ENCODE measurements at regions not wholly inside any gene's neighbourhood (a gene's known extent, or its start where the extent isn't known, plus 50 kb on each side); places are given as distances from the start of the nearest gene placed in this dataset.

- DNase-seq (ENCODE audit: low read depth) = no peak
Observed at GRCh38 chr9:116039893-116040292, 113.7 kb upstream of the PAPPA start.

GRCh38 chr9:116042321-116042720 is 111.3 kb upstream of the PAPPA start:
- no peak for DNase-seq (ENCODE audit: low read depth)

- no peak for DNase-seq (ENCODE audit: low read depth)
Observed at GRCh38 chr9:116045083-116045482, 108.5 kb upstream of the PAPPA start.

- DNase-seq (ENCODE audit: low read depth) = no peak
Observed at GRCh38 chr9:116048081-116048480, 105.5 kb upstream of the PAPPA start.

GRCh38 chr9:116049456-116049855 is 104.1 kb upstream of the PAPPA start:
- no peak for DNase-seq (ENCODE audit: low read depth)

- no peak for DNase-seq (ENCODE audit: low read depth)
Observed at GRCh38 chr9:116051528-116051927, 102.1 kb upstream of the PAPPA start.

- DNase-seq (ENCODE audit: low read depth) = no peak
Observed at GRCh38 chr9:116055536-116055935, 98.1 kb upstream of the PAPPA start.

GRCh38 chr9:116057371-116057770 is 96.2 kb upstream of the PAPPA start:
- DNase-seq (ENCODE audit: low read depth) = no peak

- no peak for DNase-seq (ENCODE audit: low read depth)
Observed at GRCh38 chr9:116058421-116058820, 95.2 kb upstream of the PAPPA start.

- no peak for DNase-seq (ENCODE audit: low read depth)
Observed at GRCh38 chr9:116059466-116059865, 94.1 kb upstream of the PAPPA start.

GRCh38 chr9:116060631-116061030 is 93.0 kb upstream of the PAPPA start:
- no peak for DNase-seq (ENCODE audit: low read depth)

GRCh38 chr9:116061546-116062205 is 91.9 kb upstream of the PAPPA start:
- no peak for DNase-seq (ENCODE audit: low read depth)

- no peak for DNase-seq (ENCODE audit: low read depth)
Observed at GRCh38 chr9:116062206-116062550, 91.4 kb upstream of the PAPPA start.

- DNase-seq (ENCODE audit: low read depth) = no peak
Observed at GRCh38 chr9:116064970-116065369, 88.6 kb upstream of the PAPPA start.

GRCh38 chr9:116066221-116066620 is 87.4 kb upstream of the PAPPA start:
- no peak for DNase-seq (ENCODE audit: low read depth)

GRCh38 chr9:116067566-116067965 is 86.0 kb upstream of the PAPPA start:
- no peak for DNase-seq (ENCODE audit: low read depth)

- no peak for DNase-seq (ENCODE audit: low read depth)
Observed at GRCh38 chr9:116070256-116070914, 83.2 kb upstream of the PAPPA start.

- no peak for DNase-seq (ENCODE audit: low read depth)
Observed at GRCh38 chr9:116072046-116072445, 81.5 kb upstream of the PAPPA start.

GRCh38 chr9:116073826-116074225 is 79.8 kb upstream of the PAPPA start:
- peak; percentile 37 for DNase-seq (ENCODE audit: low read depth)

- no peak for DNase-seq (ENCODE audit: low read depth)
Observed at GRCh38 chr9:116074658-116075057, 78.9 kb upstream of the PAPPA start.

- DNase-seq (ENCODE audit: low read depth) = peak; percentile 71
Observed at GRCh38 chr9:116075191-116075590, 78.4 kb upstream of the PAPPA start.

- DNase-seq (ENCODE audit: low read depth) = no peak
Observed at GRCh38 chr9:116078640-116079039, 75.0 kb upstream of the PAPPA start.

GRCh38 chr9:116080561-116080960 is 73.0 kb upstream of the PAPPA start:
- DNase-seq (ENCODE audit: low read depth) = no peak
